Bronchial epithelial cell (primary cell): ENCODE measurements at regions not wholly inside any gene's neighbourhood (a gene's known extent, or its start where the extent isn't known, plus 50 kb on each side); places are given as distances from the start of the nearest gene placed in this dataset.

Experiments
- DNase-seq: peaks from one replicate; pipeline ENCODE4 v3.0.0-alpha.2; 2010; ENCODE audit warnings: low read depth
- FAIRE-seq: peaks from 2 replicates; lab custom pipeline; 2011; peaks lifted over from hg19 to GRCh38; lab: Jason Lieb, UNC
- H3K27me3 ChIP-seq: 2 replicates; pipeline ENCODE4 v1.5.1; 2011; ENCODE audit warnings: low read length; ENCODE audit not compliant: control insufficient read depth, insufficient read depth
- H3K36me3 ChIP-seq: 2 replicates; pipeline ENCODE4 v1.5.1; 2011; ENCODE audit warnings: low read length; ENCODE audit not compliant: control insufficient read depth, insufficient read depth
- H3K4me3 ChIP-seq: 2 replicates; pipeline ENCODE4 v1.5.1; 2011; ENCODE audit warnings: mild to moderate bottlenecking, low read depth, low read length, control low read depth
- TF ChIP-seq, protein P1 (sequence below): IDR thresholded peaks from 2 replicates; pipeline ENCODE4 v1.5.1; 2011; ENCODE audit warnings: mild to moderate bottlenecking, moderate library complexity, low read length, control low read depth, inconsistent platforms; ENCODE audit not compliant: insufficient read depth, severe bottlenecking

DNA sequence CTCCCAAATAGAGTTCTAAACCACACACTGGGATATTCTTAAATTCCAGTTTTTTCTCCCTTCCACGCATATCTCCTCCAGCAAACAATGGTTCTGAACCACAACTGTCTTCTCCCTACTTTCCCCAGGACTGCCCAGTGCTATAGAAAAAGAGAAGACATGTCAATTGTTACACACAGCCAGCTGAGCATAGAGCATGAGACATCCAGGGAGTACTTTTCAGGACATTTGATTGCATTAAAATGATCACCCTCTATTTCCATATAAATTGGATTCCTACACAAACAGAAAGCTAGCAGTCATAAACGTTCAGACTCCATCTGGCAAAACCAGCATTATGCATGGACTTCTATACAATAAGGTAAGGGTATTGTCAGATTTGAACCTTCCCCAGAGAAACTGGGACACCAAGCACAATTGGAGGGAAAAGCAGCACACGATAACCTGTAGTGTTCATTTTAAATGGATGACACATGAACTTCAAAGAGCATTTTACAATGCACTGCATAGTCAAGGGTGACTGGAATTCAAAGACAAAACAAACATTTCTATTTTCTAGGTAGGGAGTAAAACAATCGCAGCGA, 93.1 kb upstream of the HEY2 start:
- Histone ChIP-seq H3K4me3 (no peak overlapping the region), H3K27me3 (no peaks in the 10 kb centered on the region), H3K36me3 (no peaks in the 10 kb centered on the region)
- FAIRE-seq, result no peak
- TF ChIP-seq, protein P1, sequence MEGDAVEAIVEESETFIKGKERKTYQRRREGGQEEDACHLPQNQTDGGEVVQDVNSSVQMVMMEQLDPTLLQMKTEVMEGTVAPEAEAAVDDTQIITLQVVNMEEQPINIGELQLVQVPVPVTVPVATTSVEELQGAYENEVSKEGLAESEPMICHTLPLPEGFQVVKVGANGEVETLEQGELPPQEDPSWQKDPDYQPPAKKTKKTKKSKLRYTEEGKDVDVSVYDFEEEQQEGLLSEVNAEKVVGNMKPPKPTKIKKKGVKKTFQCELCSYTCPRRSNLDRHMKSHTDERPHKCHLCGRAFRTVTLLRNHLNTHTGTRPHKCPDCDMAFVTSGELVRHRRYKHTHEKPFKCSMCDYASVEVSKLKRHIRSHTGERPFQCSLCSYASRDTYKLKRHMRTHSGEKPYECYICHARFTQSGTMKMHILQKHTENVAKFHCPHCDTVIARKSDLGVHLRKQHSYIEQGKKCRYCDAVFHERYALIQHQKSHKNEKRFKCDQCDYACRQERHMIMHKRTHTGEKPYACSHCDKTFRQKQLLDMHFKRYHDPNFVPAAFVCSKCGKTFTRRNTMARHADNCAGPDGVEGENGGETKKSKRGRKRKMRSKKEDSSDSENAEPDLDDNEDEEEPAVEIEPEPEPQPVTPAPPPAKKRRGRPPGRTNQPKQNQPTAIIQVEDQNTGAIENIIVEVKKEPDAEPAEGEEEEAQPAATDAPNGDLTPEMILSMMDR, result no peak
- no peak for DNase-seq

DNA sequence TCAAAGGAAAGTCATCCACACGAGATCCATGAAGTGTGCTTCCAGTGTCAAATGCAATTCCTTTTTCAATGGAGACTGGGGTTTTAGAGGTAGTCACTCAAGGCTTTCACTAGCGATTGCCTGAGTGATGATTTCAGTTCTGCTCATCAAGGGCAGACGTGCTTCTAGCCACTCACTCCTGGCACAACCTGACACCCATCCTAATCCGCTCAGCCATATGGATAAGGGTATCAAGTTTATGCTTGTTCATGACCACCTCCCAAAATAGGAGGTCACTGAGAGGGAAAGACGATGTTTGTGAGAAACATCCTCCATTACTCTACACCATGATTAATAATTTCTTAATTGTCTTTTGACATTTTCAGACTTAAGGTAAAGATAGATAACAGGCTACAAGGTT, 91.3 kb upstream of the HEY2 start:
- TF ChIP-seq, protein P1, result no peak
- no peak overlapping the region for H3K4me3 ChIP-seq
- peak; percentile 91 for FAIRE-seq
- no peaks in the 10 kb centered on the region for H3K36me3 ChIP-seq
- no peaks in the 10 kb centered on the region for H3K27me3 ChIP-seq
- DNase-seq, result no peak

DNA sequence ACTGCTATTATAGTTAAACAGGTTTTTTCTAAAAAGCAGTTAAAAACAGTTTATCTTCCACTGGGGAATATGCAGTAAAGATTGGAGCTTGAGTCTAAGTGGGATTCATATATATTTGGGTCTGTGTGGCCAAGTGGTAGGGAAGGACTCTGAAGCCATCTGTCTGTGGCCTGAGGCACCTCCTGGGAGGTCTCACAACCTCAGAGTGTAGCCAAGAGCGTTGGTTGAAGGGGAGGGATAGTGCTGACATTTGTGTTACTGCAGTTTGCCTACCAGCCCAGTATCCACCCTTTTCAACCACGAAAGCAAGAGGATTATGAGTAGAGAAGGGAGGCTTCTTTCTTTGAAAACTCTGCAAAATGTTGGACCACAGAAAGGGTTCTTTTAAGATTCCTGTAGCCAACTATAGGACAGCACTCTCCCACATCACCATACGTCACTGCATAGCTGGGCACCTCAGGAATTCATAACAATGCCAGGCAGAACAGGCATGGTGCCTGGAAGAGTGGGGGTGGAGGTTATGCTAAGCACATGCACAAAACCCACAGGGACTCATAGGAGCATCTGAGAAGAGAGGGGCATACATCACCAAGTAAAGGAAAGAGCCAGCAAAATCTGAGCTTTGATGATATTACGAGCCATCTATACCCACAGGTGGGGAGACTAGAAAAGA, 90.5 kb upstream of the HEY2 start:
- no peak overlapping the region for H3K4me3 ChIP-seq
- no peaks in the 10 kb centered on the region for H3K27me3 ChIP-seq
- no peaks in the 10 kb centered on the region for H3K36me3 ChIP-seq
- FAIRE-seq (peak; percentile 73), DNase-seq (peak; percentile 23)
- TF ChIP-seq, protein P1, result no peak

DNA sequence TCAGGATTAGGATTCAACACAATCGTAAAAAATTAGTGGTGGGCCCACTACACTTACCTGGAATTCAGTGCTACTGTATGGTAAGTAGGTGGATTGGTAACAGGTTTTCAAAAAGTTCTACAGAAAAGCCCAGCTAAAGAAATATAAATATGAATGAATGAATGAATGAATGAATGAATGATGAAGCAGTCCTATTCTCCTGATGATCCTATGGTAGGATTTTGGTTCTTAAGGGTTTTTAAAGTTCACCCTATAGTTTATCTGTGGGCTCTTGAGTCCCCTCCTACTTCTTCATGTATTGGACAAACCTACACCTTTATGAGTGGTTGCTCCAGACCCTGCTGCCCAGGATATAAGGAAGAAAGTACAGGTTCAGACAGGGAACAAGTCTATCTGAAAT, 89.5 kb upstream of the HEY2 start:
- no peak for DNase-seq
- Histone ChIP-seq H3K36me3 (no peaks in the 10 kb centered on the region), H3K4me3 (no peak overlapping the region), H3K27me3 (no peaks in the 10 kb centered on the region)
- no peak for FAIRE-seq
- TF ChIP-seq, protein P1, result no peak

DNA sequence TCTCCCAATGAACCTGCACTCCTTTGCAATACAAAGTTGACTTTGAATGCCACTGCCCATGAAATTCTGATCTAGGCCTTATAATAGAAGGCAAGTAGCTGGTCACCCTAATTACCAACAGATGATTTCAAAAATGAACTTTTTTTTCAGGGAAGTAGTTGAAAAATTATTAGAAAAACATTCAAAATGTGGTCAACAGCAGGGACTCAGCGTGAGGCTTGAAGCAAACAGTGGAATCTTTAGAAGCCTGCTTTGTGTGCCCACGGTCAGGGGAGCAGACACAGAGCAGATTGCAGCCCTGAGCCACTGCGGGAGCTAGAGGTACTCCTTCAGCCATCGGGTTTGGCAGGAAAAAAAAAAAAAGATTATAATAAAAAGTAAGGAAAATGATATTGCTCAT, 87.1 kb upstream of the HEY2 start:
- no peak for DNase-seq
- Histone ChIP-seq H3K27me3 (no peaks in the 10 kb centered on the region), H3K4me3 (no peak overlapping the region), H3K36me3 (no peaks in the 10 kb centered on the region)
- TF ChIP-seq, protein P1, result no peak
- FAIRE-seq, result no peak

DNA sequence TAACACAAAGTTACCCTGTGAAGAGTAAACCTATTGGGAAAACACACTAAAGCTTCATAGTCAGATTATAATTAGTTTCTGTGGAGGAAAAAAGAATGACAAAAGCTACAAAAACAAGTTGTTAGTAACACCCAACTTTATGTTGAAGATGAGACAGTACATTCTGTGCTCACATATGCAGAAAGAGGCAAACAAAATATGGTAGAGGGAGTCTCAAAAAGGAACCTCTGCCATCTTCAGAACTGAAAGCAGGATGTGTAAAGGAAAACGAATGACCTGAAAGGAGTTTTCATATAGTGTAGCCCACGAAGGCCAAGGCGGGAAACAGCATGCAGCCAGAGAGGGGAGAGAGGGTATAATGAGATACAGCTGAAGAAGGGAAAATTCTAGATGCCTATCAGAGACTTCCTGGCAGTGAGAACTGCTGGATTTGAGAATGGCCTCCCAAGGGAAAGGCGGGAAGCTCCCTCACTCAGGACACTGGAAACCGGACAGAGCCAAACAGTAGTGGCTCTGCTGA, 84.1 kb upstream of the HEY2 start:
- Histone ChIP-seq H3K36me3 (no peaks in the 10 kb centered on the region), H3K27me3 (no peaks in the 10 kb centered on the region), H3K4me3 (no peak overlapping the region)
- DNase-seq (no peak), FAIRE-seq (no peak)
- TF ChIP-seq, protein P1, result no peak
